PC-9 (cell line): ENCODE measurements at regions not wholly inside any gene's neighbourhood (a gene's known extent, or its start where the extent isn't known, plus 50 kb on each side); places are given as distances from the start of the nearest gene placed in this dataset.

Experiments used
- BruUV-seq: library from RNA; stranded (reverse); fragments of 400-500 nt; replicated peaks from 2 replicates; lab custom pipeline; 2021; lab: Mats Ljungman, UMichigan
- CTCF ChIA-PET: fragments of 300-600 bp; sonication (Branson Sonifier 250); formaldehyde crosslinking; loops from one replicate; lab custom pipeline; 2022; ENCODE audit warnings: antibody characterized with exemption; lab: Charles Lee
- POLR2A ChIA-PET: fragments of 300-600 bp; sonication (Branson Sonifier 250); formaldehyde crosslinking; loops from one replicate; lab custom pipeline; 2022; ENCODE audit warnings: antibody characterized with exemption; ENCODE audit not compliant: unreplicated experiment; lab: Charles Lee
- DNase-seq, 2 experiments: peaks; one replicate each; pipeline versions ENCODE4 v3.0.0 to v3.0.0-alpha.2; 2015 to 2022; ENCODE audit warnings: mixed read lengths in 1 of 2
- H2AFZ ChIP-seq: fragments of 200-600 bp; sonication (generic); 2 replicates; pipeline ENCODE4 v1.8.1; 2017; ENCODE audit warnings: antibody characterized with exemption
- H3F3A ChIP-seq: fragments of 200-600 bp; sonication (generic); 2 replicates; pipeline ENCODE4 v1.8.1; 2017; ENCODE audit warnings: antibody characterized with exemption, mild to moderate bottlenecking, low read depth; ENCODE audit not compliant: insufficient read depth
- H3K27ac ChIP-seq: fragments of 200-600 bp; sonication (generic); 2 replicates; pipeline ENCODE4 v1.6.1; 2016; ENCODE audit warnings: mixed run types
- H3K27me3 ChIP-seq: fragments of 200-600 bp; sonication (generic); 2 replicates; pipeline ENCODE4 v1.6.1; 2016; ENCODE audit warnings: low read depth, mixed run types; ENCODE audit not compliant: insufficient read depth
- H3K36me3 ChIP-seq: fragments of 200-600 bp; sonication (generic); 2 replicates; pipeline ENCODE4 v1.6.1; 2016; ENCODE audit warnings: low read depth, mixed run types
- H3K4me1 ChIP-seq: fragments of 200-600 bp; sonication (generic); replicated peaks from 2 replicates; pipeline ENCODE4 v1.6.1; 2016; ENCODE audit warnings: mixed run types; ENCODE audit not compliant: insufficient read depth
- H3K4me2 ChIP-seq: fragments of 200-600 bp; sonication (generic); 2 replicates; pipeline ENCODE4 v1.6.1; 2017; ENCODE audit warnings: mixed run types
- H3K4me3 ChIP-seq: fragments of 200-600 bp; sonication (generic); 2 replicates; pipeline ENCODE4 v1.6.1; 2016; ENCODE audit warnings: mixed run types
- H3K79me2 ChIP-seq: fragments of 200-600 bp; sonication (generic); 2 replicates; pipeline ENCODE4 v1.6.1; 2017; ENCODE audit warnings: low read depth, mixed run types
- H3K9me2 ChIP-seq: fragments of 200-600 bp; sonication (generic); 2 replicates; pipeline ENCODE4 v1.8.1; 2017; ENCODE audit warnings: mild to moderate bottlenecking; ENCODE audit not compliant: insufficient read depth
- H3K9me3 ChIP-seq: fragments of 200-600 bp; sonication (generic); 2 replicates; pipeline ENCODE4 v1.8.1; 2016; ENCODE audit warnings: low read depth; ENCODE audit not compliant: insufficient read depth
- H4K20me1 ChIP-seq: fragments of 200-600 bp; sonication (generic); 2 replicates; pipeline ENCODE4 v1.8.1; 2017; ENCODE audit not compliant: insufficient read depth
- EZH2 ChIP-seq: fragments of 200-600 bp; sonication (generic); IDR thresholded peaks from 2 replicates; pipeline ENCODE4 v1.8.0; 2017; ENCODE audit warnings: antibody characterized with exemption, low read depth
- intact Hi-C: fragments of 100-400 bp; cut with micrococcal nuclease; formaldehyde crosslinking; loops from one replicate; pipeline ENCODE4 v1.10.0; 2022; ENCODE audit not compliant: unreplicated experiment
- TF ChIP-seq, protein P1 (sequence below): fragments of 200-600 bp; sonication (generic); conservative IDR thresholded peaks from 2 replicates; pipeline ENCODE4 v1.6.1; 2017; ENCODE audit warnings: mixed run types, antibody characterized with exemption, mild to moderate bottlenecking, moderate library complexity

DNA sequence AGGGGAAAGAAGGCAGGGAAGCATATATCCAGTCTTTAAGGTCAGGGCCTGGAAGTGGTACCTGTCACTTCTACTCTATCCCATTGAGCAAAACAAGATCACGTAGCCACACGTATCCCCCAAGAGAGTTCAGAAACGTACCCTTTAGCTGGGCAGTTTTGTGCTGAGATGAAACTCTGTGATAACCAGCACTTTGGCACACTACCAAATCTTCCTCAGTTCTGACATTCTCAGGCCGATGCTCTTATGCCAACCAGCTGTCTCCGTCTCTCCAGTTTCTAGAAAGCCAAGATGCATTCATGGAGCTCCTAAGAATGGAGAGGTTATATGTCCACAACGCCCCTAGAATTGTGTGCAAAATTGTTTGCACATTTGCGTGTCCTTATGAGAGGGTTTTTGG, 176.6 kb upstream of the MSX2 start:
- H3F3A ChIP-seq = no peaks in the 10 kb centered on the region
- no peak overlapping the region for H3K27ac ChIP-seq
- no peaks in the 10 kb centered on the region for H3K9me2 ChIP-seq
- no TSS peak for BruUV-seq
- DNase-seq = no peak
- no peak overlapping the region for H3K4me2 ChIP-seq
- H3K27me3 ChIP-seq = peaks cover 85% of the 10 kb centered on the region
- H4K20me1 ChIP-seq = no peaks in the 10 kb centered on the region
- no peaks in the 10 kb centered on the region for H3K36me3 ChIP-seq
- H2AFZ ChIP-seq = no peak overlapping the region
- H3K9me3 ChIP-seq = no peaks in the 10 kb centered on the region
- intact Hi-C loops = no loop called here
- ChIA-PET CTCF (no interaction called here), POLR2A (no interaction called here)
- no peak for TF ChIP-seq EZH2
- TF ChIP-seq, protein P1, sequence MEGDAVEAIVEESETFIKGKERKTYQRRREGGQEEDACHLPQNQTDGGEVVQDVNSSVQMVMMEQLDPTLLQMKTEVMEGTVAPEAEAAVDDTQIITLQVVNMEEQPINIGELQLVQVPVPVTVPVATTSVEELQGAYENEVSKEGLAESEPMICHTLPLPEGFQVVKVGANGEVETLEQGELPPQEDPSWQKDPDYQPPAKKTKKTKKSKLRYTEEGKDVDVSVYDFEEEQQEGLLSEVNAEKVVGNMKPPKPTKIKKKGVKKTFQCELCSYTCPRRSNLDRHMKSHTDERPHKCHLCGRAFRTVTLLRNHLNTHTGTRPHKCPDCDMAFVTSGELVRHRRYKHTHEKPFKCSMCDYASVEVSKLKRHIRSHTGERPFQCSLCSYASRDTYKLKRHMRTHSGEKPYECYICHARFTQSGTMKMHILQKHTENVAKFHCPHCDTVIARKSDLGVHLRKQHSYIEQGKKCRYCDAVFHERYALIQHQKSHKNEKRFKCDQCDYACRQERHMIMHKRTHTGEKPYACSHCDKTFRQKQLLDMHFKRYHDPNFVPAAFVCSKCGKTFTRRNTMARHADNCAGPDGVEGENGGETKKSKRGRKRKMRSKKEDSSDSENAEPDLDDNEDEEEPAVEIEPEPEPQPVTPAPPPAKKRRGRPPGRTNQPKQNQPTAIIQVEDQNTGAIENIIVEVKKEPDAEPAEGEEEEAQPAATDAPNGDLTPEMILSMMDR = no peak
- H3K4me1 ChIP-seq = no peaks in the 10 kb centered on the region
- no peaks in the 10 kb centered on the region for H3K79me2 ChIP-seq
- H3K4me3 ChIP-seq = no peak overlapping the region

DNA sequence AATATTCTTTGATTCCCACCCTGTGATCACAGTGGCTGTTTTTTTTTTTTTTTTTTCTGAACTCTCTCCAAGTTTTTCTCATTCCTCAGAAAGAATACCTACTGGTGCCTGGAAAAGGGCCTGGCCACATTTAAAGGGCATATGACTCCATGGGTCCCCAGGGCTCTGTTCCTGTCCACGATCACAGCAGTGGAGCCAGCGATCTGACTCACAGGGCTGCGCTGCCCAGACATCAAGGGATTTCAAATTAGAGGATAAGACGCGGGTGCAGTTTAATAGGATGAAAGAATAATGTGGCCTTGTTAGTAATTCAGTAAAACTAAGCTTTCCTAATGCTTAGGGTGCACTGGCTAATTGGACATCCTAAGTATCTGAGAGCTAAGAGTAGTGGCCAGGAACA, 175.1 kb upstream of the MSX2 start:
- no peak overlapping the region for H2AFZ ChIP-seq
- no peaks in the 10 kb centered on the region for H3K9me3 ChIP-seq
- intact Hi-C loops = no loop called here
- BruUV-seq = no TSS peak
- peaks cover 79% of the 10 kb centered on the region for H3K27me3 ChIP-seq
- no peak overlapping the region for H3K4me3 ChIP-seq
- no peak overlapping the region for H3K27ac ChIP-seq
- ChIA-PET POLR2A (no interaction called here), CTCF (interaction anchor here (0.5 kb wide), 1 partner anchor 231 kb away, joined by 3 read pairs; no protein-coding TSS in a partner anchor)
- H3K4me2 ChIP-seq = no peak overlapping the region
- H3K9me2 ChIP-seq = no peaks in the 10 kb centered on the region
- H3K4me1 ChIP-seq = no peaks in the 10 kb centered on the region
- no peaks in the 10 kb centered on the region for H3K36me3 ChIP-seq
- H4K20me1 ChIP-seq = no peaks in the 10 kb centered on the region
- no peaks in the 10 kb centered on the region for H3K79me2 ChIP-seq
- DNase-seq = no peak
- no peaks in the 10 kb centered on the region for H3F3A ChIP-seq
- no peak for TF ChIP-seq EZH2
- TF ChIP-seq, protein P1 = no peak

DNA sequence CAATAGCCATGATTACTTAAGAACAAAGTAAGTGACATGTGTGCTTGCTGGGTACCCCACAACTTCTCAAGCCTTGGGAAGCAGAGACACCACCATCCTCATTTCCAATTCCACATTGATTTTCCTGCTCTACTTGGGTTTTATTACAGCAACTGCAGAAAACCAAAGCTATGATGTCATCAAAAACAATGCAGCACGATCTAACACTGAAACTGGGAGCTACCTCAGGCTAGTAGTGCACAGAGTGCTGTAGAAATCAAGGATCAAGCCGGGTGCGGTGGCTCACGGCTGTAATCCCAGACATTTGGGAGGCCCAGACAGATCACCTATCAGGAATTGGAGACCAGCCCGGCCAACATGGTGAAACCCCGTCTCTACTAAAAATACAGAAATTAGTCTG, 174.4 kb upstream of the MSX2 start:
- Histone ChIP-seq H3F3A (no peaks in the 10 kb centered on the region), H3K79me2 (no peaks in the 10 kb centered on the region), H3K9me2 (no peaks in the 10 kb centered on the region), H4K20me1 (no peaks in the 10 kb centered on the region), H3K9me3 (no peaks in the 10 kb centered on the region), H2AFZ (no peak overlapping the region), H3K27me3 (peaks cover 75% of the 10 kb centered on the region), H3K36me3 (no peaks in the 10 kb centered on the region), H3K4me2 (no peak overlapping the region), H3K27ac (no peak overlapping the region), H3K4me1 (no peaks in the 10 kb centered on the region), H3K4me3 (no peak overlapping the region)
- ChIA-PET POLR2A (no interaction called here), CTCF (interaction anchor here (0.7 kb wide), 1 partner anchor 439 kb away, joined by 3 read pairs; no protein-coding TSS in a partner anchor)
- no peak for TF ChIP-seq EZH2
- TF ChIP-seq, protein P1 = no peak
- no peak for DNase-seq
- BruUV-seq = no TSS peak
- intact Hi-C loops = no loop called here
